Activated T-cell treated with anti-CD3 and anti-CD28 coated beads, Interleukin-2, amount 50 U/mL, for 1 hour (primary cell): ENCODE measurements at regions not wholly inside any gene's neighbourhood (a gene's known extent, or its start where the extent isn't known, plus 50 kb on each side); places are given as distances from the start of the nearest gene placed in this dataset.

ENCODE experiments used
- DNase-seq: peaks from one replicate; pipeline ENCODE4 v3.0.0-alpha.2; 2020

DNA sequence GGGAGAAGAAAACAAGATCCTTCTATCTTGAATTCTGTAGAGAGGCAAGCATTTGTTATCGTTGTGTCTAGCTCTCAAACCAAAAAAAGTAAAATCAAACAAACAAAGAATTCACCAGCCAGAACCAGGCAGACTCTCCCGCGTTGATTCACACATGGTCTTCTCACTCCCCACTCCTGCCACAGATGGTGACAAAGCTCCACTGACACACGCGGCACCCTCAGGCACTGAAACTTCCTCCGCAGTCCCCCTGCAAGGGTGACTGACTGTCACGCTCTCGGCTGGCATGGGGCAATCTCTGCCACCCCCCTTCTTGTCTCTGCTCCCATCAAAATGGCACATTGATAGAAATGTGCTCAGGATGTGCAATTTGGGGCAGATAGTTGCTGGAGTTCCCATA, 304.9 kb downstream of the DHX15 start:
- DNase-seq = no peak

DNA sequence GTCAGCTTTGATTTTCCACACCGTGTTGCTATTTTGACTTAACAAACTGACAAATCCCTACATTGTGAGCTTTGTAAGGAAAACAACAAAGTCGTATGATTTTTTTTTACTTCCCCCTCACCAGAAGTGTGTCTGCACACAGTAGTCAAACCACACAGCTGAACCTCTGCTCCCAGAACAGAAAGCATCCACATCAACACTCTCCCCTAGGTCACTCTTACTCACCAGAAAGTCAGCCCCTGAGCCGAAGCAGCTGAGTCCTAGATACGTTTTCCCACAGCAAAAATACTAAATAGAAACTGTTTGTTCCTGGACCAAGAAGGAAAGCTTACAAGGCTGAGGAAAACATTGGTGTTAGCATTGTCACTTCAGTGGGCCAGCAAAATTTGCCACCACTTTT, 305.7 kb downstream of the DHX15 start:
- DNase-seq = no peak

DNA sequence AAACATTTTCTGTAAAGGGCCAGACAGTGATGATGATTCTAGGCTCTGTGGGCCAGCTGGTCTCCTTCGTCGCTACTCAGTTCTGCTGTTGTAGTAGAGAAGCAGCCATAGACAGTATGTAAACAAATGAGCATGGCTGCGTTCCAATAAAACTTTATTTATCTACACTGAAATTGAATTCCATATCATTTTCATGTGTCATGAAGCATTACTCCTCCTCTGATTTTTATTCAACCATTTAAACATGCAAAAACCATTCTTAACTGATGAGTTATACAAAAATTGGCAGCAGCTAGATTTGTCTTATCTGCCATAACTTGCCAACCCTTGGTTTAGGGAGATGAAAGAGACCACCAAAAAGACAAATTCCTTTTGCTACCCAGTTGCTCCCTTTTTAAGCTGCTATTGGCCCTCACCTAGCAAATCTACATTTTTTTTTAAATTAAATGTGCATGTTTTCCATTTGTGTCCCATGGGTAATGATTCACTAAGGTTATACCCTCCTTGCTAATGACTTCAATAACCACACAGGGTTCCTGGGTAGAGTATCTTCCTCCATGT, 309.9 kb downstream of the DHX15 start:
- DNase-seq = no peak

GRCh38 chr4:24273136-24273535, 311.2 kb downstream of the DHX15 start:
- no peak for DNase-seq

DNA sequence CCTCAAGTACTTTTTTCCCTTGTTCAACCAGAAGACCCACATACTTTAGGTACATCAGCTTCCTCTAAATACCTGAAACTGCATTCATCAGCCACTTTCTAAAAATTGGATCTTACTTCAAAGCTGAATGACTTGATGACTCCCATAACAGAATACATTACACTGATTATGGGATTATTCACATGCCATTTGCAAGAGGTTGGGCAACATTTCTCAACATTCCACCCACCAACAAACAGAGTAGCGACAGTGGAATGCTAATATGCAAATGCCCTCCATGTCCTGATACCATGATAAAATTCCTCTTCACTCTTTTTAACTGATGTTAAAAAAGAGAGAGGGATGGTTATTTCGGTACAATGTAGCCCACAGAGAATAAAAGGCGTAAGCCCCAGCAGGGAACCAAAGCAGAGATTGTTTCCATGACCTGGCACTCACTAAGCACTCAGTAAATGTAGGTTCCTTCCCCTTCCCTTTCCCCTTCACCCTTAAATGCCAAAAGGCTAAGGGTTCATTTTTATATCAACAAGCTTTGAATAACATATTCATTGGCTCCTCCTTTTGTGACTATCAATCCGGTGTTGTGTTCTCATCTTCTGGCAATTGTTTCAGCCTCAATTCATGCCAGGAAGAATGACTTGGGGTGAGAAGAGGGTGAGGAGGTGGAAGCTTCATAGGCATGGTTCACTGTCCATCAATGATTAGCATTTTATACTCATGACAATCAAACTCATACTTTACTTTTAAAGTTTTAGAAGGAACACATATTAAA, 317.2 kb downstream of the DHX15 start:
- no peak for DNase-seq

DNA sequence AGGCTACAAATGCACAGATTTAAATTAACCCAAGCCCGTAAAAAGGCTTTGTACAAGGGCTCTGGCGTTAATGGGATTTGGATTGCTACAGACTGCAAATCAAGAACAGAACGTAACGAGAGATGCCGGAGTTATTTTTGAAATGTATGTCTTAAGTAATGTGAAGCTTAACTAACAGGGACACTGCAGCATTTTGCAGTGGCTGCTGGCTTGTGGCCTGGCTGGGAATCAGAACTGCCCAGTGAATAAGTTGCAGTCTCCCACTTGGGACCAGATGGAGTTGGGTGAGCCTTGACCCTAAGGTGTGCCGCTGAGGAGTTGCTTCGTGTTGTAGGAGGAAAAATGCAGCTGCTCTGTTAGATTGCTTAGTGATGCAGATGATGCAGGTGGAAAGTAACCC, 318.4 kb downstream of the DHX15 start:
- no peak for DNase-seq

- DNase-seq = no peak
These were observed 321.7 kb downstream of the DHX15 start for GRCh38 chr4:24262616-24263015.

DNA sequence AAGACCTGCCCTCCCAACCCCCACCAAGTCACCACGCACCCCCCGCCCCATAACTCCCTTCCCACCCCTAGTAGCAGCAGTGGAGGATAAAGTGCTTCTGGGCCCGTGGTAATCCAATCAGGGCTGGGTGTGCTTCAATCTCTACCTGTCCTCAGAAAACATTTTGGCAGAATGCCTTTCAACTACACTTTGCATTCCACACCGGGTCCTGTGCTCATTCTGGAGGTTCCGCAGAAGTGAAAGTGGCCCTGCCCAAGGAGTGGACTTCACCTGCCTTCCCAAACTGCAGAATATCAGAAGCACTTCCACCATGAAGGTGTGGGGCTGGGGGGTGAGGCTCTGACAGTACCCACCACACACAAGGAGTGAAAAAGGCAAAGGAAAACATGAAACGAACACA, 322.3 kb downstream of the DHX15 start:
- no peak for DNase-seq

- DNase-seq = no peak
These were observed 323.3 kb downstream of the DHX15 start for GRCh38 chr4:24260923-24261564.

GRCh38 chr4:24260133-24260715, 324.1 kb downstream of the DHX15 start:
- DNase-seq = no peak

GRCh38 chr4:24256547-24256946, 327.8 kb downstream of the DHX15 start:
- no peak for DNase-seq

- no peak for DNase-seq
These were observed 328.3 kb downstream of the DHX15 start for GRCh38 chr4:24256066-24256465.

- no peak for DNase-seq
These were observed 332.2 kb downstream of the DHX15 start for GRCh38 chr4:24252121-24252520.

- DNase-seq = no peak
These were observed 332.8 kb downstream of the DHX15 start for GRCh38 chr4:24251589-24251988.

- no peak for DNase-seq
These were observed 334.4 kb downstream of the DHX15 start for GRCh38 chr4:24249972-24250371.

- no peak for DNase-seq
These were observed 335.4 kb downstream of the DHX15 start for GRCh38 chr4:24248674-24249630.

DNA sequence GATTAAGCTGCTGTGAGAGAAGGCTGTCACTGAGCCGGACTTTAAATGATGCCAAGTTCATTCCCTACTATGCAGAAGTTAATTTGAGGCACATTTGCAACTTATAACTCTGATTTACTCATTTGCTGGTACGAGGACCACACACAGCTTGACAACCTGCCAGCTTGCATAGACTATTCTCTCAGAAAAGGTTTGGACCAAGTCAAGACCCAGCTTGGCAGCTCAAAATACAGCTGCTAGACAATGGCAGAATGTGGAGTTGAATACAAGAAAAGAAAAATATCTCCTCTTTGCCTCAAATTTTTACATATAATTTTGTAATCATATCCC, 338.9 kb downstream of the DHX15 start:
- DNase-seq = no peak

GRCh38 chr4:24244663-24245490, 339.5 kb downstream of the DHX15 start:
- DNase-seq = no peak

- DNase-seq = no peak
These were observed 340.7 kb downstream of the DHX15 start for GRCh38 chr4:24243641-24244040.

DNA sequence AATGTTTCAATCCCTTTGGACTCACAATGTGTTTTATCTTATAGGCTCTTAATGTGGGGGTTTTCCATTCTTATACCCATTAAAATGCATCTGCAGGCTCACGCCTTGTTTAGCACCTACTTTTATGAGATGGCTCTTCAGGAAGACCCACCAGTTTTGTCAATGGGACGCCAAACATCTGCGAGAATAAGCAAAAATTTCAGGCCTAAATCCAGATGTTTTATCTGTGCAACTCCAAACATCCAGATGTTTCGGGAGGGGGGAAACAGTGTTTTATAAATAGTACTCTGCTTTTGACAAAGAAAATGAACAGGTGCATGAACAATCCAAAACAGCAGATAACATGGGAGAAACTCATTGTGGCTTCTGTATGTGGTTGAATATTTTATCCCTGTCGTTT, 342.8 kb downstream of the DHX15 start:
- DNase-seq = no peak

DNA sequence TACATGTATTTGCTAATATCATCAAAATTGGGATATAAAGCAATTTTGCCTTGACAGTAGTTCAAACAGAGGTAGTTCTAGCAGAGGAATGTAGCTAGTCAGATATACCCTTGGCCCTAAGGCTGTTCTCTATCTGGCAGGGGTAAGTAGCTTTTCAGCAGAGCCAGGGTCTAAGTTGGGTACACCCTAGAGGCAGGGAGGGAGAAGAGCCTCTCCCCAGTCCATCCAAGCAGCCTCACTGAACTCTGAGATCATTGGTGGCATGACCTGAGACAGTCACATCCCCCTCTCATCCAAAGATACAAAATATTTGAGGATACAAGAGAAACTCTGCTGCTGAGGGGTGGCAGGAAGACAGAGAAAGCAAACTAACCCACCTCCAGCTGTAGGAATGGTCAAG, 343.7 kb downstream of the DHX15 start:
- DNase-seq = no peak

DNA sequence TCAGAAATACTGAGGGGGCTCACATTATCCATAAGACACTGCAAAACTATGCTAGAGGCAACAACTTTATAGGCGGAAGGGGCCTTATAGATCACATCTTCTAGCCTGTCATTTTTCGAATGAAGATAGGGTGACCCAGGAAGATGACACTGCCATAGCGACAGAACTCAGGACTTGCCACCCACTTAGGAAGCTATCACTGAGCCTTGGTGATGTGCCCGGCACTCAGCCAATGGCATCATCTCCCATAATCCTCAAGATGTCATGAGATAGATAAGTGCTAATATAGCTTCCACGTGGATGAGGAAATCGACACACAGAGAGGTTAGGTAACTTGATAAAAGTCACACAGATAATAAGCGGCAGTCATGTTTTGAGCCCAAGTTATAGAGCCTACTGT, 346.6 kb downstream of the DHX15 start:
- no peak for DNase-seq
